Inflammatory macrophage treated with lipopolysaccharide for 1 hour (primary cell): ENCODE measurements at regions not wholly inside any gene's neighbourhood (a gene's known extent, or its start where the extent isn't known, plus 50 kb on each side); places are given as distances from the start of the nearest gene placed in this dataset.
"Not testable (repeated sequence)": the region's sequence is repeated elsewhere in the genome, so short reads cannot be mapped to it uniquely, and the experiment has no call there.

Experiments
- DNase-seq, 2 donors: peaks; one replicate each; pipeline ENCODE4 v3.0.0-alpha.2; 2020 to 2022

GRCh38 chr5:93359296-93359959, 221.6 kb downstream of the NR2F1-AS1 start:
- DNase-seq = no peak

- DNase-seq = no peak
Measured at GRCh38 chr5:93358176-93358575, 222.8 kb downstream of the NR2F1-AS1 start.

- DNase-seq = no peak
Measured at GRCh38 chr5:93357686-93358085, 223.3 kb downstream of the NR2F1-AS1 start.

GRCh38 chr5:93355691-93356090, 225.3 kb downstream of the NR2F1-AS1 start:
- DNase-seq = no peak

GRCh38 chr5:93352186-93352585, 228.8 kb downstream of the NR2F1-AS1 start:
- DNase-seq = no peak

GRCh38 chr5:93349613-93350012, 231.4 kb downstream of the NR2F1-AS1 start:
- DNase-seq = no peak

- no peak for DNase-seq
Measured at GRCh38 chr5:93348231-93348630, 232.8 kb downstream of the NR2F1-AS1 start.

GRCh38 chr5:93346850-93347249, 234.2 kb downstream of the NR2F1-AS1 start:
- DNase-seq = not testable (repeated sequence)

GRCh38 chr5:93346301-93346700, 234.7 kb downstream of the NR2F1-AS1 start:
- DNase-seq = no peak

- no peak for DNase-seq
Measured at GRCh38 chr5:93343570-93343969, 237.4 kb downstream of the NR2F1-AS1 start.

- no peak for DNase-seq
Measured at GRCh38 chr5:93342563-93343061, 238.4 kb downstream of the NR2F1-AS1 start.

- DNase-seq = no peak
Measured at GRCh38 chr5:93340881-93341280, 240.1 kb downstream of the NR2F1-AS1 start.

- no peak for DNase-seq
Measured at GRCh38 chr5:93337138-93337537, 243.9 kb downstream of the NR2F1-AS1 start.

GRCh38 chr5:93336330-93337110, 244.5 kb downstream of the NR2F1-AS1 start:
- DNase-seq = no peak

- no peak for DNase-seq
Measured at GRCh38 chr5:93331863-93332262, 249.2 kb downstream of the NR2F1-AS1 start.

- DNase-seq = no peak
Measured at GRCh38 chr5:93331241-93331640, 249.8 kb downstream of the NR2F1-AS1 start.

GRCh38 chr5:93330506-93330905, 250.5 kb downstream of the NR2F1-AS1 start:
- DNase-seq = no peak

GRCh38 chr5:93329756-93330155, 251.3 kb downstream of the NR2F1-AS1 start:
- no peak for DNase-seq

- no peak for DNase-seq
Measured at GRCh38 chr5:93328833-93329232, 252.2 kb downstream of the NR2F1-AS1 start.

- no peak for DNase-seq
Measured at GRCh38 chr5:93327605-93328004, 253.4 kb downstream of the NR2F1-AS1 start.

GRCh38 chr5:93325946-93326345, 255.1 kb downstream of the NR2F1-AS1 start:
- no peak for DNase-seq

- no peak for DNase-seq
Measured at GRCh38 chr5:93322974-93323860, 257.8 kb downstream of the NR2F1-AS1 start.

- DNase-seq = no peak
Measured at GRCh38 chr5:93320920-93321445, 260.0 kb downstream of the NR2F1-AS1 start.
